ENCODE measurements at regions not wholly inside any gene's neighbourhood (a gene's known extent, or its start where the extent isn't known, plus 50 kb on each side); places are given as distances from the start of the nearest gene placed in this dataset.

DNA sequence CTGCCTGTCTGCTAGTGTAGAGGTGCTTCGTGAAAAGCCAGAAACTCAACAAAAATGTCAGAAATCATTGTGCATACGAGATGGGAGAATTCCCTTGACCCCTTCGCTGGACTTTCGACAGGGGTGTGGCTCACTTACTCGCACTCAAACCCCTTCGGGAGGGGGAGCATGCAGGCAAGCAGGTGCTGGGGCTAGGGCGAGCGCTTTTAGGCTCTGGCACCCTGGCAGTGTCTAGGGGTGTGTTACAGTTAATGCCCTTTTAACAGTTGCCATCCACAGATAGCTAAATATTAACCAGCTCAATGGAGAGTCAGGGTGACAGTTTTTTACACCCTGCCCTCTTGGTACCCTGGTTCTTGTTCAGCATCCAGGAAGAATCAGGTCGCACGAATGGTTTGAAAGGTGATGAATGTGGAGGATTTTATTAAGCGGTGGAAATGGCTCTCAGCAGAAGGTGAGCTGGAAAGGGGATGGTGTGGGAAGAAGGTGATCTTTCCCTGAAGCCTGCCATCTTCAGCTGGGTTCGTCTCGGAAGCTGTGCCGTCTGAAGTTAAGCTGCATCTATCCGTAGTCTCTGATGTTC is 59.6 kb upstream of the SHANK2 start:
- Mint-ChIP-seq H3K9me3 (no peaks in the 10 kb centered on the region), H3K4me1 (no peaks in the 10 kb centered on the region), H3K36me3 (no peaks in the 10 kb centered on the region), H3K27ac (no peak overlapping the region), H3K4me3 (no peak overlapping the region)
- DNase-seq (ENCODE audit: low spot score in 2 of 2) (no peak), ATAC-seq (no peak)

DNA sequence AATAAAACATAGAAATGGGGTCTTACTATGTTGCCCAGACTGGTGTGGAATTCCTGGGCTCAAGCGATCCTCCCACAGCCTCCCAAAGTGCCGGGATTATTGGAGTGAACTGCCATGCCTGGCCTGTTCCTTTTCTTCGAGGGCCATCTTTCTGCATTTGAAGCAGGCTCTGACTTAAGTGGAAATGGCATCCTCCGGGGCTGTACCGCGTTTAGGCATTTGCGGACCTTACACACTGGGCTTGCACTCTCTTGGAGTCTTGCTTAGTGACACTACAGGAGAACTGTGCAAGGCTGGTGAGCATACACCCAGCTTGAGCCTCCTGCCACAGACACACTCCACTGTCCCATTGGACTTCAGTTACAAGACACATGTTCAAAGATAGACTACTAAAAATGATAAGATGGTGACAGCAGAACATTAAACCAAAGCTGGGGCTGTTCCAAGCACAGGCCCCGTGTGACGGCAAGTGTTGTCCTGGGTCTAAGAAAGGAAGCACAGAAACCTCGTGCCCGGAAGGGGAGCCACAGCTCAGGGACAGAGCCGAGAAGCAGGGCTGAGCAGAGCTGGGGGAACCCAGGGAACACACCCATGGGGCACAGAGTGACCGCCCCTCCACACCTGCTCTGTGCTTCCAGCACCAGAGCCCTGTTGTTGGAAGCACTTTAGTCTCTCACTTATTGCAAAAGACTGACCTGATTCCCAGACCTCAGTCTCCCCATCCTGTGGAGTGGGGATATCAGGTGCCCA is 59.0 kb upstream of the SHANK2 start:
- Mint-ChIP-seq H3K4me3 (no peak overlapping the region), H3K4me1 (no peaks in the 10 kb centered on the region), H3K27ac (no peak overlapping the region), H3K36me3 (no peaks in the 10 kb centered on the region), H3K9me3 (no peaks in the 10 kb centered on the region)
- DNase-seq (ENCODE audit: low spot score in 2 of 2) (no peak), ATAC-seq (no peak)

DNA sequence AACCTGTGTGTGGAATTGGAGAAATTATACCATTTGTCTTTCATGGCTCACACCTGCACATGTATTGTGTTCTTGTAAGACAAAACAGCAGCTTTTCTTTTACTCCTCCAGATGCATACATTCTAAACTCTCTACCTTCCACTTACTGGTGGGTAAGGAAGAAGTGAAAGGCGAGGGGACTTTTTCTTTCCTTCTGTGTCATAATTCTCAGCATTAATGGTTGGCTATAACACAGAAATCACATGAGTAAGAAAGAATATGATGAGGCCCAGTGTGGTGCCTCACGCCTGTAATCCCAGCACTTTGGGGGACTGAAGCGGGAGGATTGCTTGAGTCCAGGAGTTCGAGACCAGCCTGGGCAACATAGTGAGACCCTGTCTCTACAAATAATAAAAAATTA is 57.8 kb upstream of the SHANK2 start:
- ATAC-seq (no peak), DNase-seq (ENCODE audit: low spot score in 2 of 2) (no peak)
- H3K27ac Mint-ChIP-seq = no peak overlapping the region
- H3K9me3 Mint-ChIP-seq = no peaks in the 10 kb centered on the region
- no peaks in the 10 kb centered on the region for H3K4me1 Mint-ChIP-seq
- no peak overlapping the region for H3K4me3 Mint-ChIP-seq
- H3K36me3 Mint-ChIP-seq = no peaks in the 10 kb centered on the region

DNA sequence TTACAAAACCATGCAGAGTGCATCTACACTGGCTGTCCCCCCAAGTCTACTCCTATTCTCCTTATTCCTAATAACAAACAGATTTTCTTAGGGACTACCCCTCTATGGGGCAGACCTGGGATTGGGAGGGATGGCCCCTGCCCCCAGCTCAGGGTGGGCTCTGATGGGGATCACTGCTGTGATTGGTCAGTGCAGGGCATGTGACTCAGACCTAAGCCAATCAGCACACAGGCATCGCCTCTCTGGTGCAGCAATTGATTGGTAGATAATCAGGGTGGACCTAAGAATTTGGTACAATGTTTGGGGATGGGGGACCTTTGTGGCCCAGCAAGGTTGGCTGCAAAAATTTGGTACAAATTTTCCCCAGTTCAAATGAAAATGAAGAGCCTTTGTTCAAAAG is 57.2 kb upstream of the SHANK2 start:
- no peak overlapping the region for H3K27ac Mint-ChIP-seq
- DNase-seq (ENCODE audit: low spot score in 2 of 2) (no peak), ATAC-seq (no peak)
- no peak overlapping the region for H3K4me3 Mint-ChIP-seq
- H3K9me3 Mint-ChIP-seq = no peaks in the 10 kb centered on the region
- no peaks in the 10 kb centered on the region for H3K36me3 Mint-ChIP-seq
- H3K4me1 Mint-ChIP-seq = no peaks in the 10 kb centered on the region

DNA sequence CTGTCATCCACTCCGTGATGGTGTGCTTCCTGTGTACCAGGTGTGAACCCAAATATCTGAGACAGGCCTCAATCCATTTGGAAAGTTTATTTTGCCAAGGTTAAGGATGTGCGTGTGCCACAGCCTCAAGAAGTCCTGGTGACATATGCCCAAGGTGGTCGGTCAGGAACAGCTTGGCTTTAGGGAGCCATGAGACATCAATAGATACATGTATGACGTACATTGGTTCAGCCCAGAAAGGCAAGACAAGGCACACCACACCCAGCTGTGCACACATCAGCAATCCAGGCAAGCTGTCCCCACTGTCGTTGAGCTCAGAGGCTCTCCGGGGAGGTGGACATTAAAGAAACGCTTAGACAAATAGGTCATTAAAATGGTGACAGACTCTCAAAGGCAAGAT is 56.8 kb upstream of the SHANK2 start:
- no peaks in the 10 kb centered on the region for H3K4me1 Mint-ChIP-seq
- H3K9me3 Mint-ChIP-seq = no peaks in the 10 kb centered on the region
- H3K4me3 Mint-ChIP-seq = no peak overlapping the region
- no peak overlapping the region for H3K27ac Mint-ChIP-seq
- H3K36me3 Mint-ChIP-seq = no peaks in the 10 kb centered on the region
- ATAC-seq (no peak), DNase-seq (ENCODE audit: low spot score in 2 of 2) (no peak)

DNA sequence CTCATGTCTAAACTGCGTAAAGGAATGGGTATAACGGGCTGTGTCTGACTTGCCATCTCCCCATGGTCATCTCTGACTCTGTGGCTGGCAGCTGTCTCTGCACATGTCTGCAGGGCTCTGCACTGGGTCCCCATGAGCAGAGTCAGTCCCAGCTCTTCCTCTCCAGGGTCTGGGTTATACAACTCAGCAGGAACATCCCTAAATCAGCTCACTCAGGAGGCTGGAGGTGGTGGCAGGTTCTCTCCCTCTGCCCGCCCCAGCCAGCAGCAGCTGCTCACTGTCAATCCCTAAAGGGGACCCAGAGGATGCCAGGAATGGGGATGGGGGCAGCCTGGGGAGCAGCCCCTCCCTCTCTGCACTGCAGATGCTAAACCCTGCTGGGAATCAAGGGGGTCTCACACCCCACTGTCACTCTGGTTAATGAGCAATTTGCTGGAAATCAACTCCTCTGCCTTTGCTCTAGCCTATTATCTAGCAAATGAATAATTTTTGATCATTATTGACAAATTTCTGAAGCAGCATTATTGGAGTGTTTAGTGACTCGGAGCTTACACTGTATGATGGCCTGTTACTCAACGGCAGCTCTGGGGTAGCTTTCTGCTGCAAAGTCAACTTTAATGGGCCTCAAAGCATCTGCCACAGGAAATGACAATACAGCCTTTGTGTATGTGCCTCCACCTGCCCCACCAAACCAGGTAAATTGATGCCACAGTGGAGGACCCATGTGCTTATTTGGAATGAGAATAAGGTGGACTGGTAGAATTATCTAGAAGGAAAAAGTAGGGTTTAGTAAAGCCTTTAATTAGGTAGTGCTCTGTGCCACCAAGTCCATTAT is 55.7 kb upstream of the SHANK2 start:
- no peaks in the 10 kb centered on the region for H3K9me3 Mint-ChIP-seq
- H3K4me1 Mint-ChIP-seq = no peaks in the 10 kb centered on the region
- H3K4me3 Mint-ChIP-seq = no peak overlapping the region
- no peaks in the 10 kb centered on the region for H3K36me3 Mint-ChIP-seq
- DNase-seq (ENCODE audit: low spot score in 2 of 2) (no peak), ATAC-seq (no peak)
- no peak overlapping the region for H3K27ac Mint-ChIP-seq

DNA sequence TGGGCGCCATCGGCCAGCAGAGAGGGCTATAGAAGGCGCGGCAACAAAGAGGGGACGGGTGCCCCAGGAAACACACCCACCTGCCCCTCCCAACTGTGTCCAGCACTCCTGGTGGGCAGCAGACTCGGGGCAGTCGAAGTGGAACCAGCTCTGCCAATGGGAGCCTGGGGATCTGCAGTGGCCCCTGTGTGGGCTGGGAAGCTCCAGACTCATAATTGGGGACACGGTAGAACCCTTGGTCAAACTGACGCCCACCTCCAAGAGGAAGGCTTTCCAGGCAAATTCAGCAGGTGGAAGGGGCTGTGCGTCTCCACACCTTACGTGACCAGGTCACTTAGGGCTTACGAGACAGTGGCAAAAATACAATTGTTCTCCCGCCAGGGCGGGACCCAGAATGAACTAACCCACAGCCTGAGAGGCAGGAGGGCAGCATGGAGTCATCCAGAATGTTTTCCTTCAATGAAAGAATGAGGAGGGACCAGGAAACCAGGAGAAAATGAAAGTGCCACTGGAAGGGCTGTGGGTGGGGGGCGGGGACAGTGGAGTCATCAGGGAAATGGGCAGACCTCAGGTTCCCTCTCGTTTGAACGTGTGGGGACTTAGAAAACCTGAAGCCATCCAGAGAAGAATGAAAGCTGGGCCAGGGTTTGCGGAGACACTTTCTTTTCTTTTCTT is 53.2 kb upstream of the SHANK2 start:
- no peak for ATAC-seq
- H3K4me1 Mint-ChIP-seq = peaks cover 5% of the 10 kb centered on the region
- no peaks in the 10 kb centered on the region for H3K36me3 Mint-ChIP-seq
- H3K9me3 Mint-ChIP-seq = no peaks in the 10 kb centered on the region
- no peak overlapping the region for H3K4me3 Mint-ChIP-seq
- H3K27ac Mint-ChIP-seq = no peak overlapping the region
- no peak for DNase-seq (ENCODE audit: low spot score in 2 of 2)

DNA sequence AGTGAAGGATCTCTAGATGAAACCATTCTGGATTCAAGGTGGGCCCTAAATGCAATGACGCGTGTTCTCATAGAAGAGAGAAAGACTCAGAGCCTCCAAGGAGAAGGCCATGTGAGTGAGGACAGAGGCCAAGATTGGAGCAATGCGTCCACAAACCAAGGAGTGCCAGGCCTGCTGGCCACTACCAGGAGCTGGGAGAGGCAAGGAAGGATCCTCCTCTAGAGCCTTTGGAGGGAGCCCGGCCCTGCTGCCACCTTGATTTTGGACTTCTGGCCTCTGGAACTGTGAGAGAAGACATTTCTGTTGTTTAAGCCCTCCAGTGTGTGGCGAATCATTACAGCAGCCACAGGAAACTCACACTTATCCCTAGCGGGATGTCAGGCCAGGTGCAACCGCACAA is 52.7 kb upstream of the SHANK2 start:
- Mint-ChIP-seq H3K4me1 (peaks cover 5% of the 10 kb centered on the region), H3K27ac (no peak overlapping the region), H3K36me3 (no peaks in the 10 kb centered on the region), H3K4me3 (no peak overlapping the region), H3K9me3 (no peaks in the 10 kb centered on the region)
- DNase-seq (ENCODE audit: low spot score in 2 of 2) = no peak
- ATAC-seq = no peak

DNA sequence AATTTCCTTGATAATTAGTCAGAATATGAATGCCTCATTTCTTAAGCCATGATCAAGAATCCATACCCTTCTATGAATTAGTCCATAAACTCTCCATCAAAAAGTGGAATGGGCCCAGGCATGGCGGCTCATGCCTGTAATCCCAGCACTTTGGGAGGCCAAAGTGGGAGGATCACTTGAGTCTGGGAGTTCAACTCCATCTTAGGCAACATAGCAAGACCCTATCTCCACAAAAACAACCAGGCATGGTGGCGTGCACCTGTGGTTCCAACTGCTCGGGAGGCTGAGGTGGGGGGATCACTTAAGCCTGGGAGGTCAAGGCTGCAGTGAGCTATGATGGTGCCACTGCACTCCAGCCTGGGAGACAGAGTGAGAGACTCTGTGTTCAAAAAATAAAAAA is 52.1 kb upstream of the SHANK2 start:
- Mint-ChIP-seq H3K27ac (no peak overlapping the region), H3K4me1 (peaks cover 5% of the 10 kb centered on the region), H3K9me3 (no peaks in the 10 kb centered on the region), H3K36me3 (no peaks in the 10 kb centered on the region), H3K4me3 (no peak overlapping the region)
- ATAC-seq = no peak
- DNase-seq (ENCODE audit: low spot score in 2 of 2) = no peak

DNA sequence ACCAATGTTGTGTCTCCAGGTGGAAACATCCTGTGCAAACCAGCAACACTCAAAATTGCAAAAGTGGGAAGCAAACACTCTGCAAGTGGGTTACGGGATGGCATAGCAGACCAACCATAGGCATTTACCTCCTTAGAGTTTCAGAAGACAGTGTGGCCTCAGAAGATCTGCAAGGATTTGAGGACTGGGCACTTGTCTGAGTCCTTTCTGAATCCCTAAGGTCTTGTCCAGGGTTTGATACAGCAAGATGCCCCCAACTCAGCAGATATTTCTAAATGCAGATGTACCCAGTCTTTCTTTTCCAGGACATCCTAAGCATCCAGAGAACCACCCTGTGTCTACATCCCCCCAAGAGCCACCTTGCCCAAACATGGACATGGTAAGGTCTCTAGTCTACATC is 51.7 kb upstream of the SHANK2 start:
- DNase-seq (ENCODE audit: low spot score in 2 of 2) = no peak
- ATAC-seq = no peak
- Mint-ChIP-seq H3K9me3 (no peaks in the 10 kb centered on the region), H3K4me3 (no peak overlapping the region), H3K4me1 (peaks cover 5% of the 10 kb centered on the region), H3K36me3 (no peaks in the 10 kb centered on the region), H3K27ac (no peak overlapping the region)

DNA sequence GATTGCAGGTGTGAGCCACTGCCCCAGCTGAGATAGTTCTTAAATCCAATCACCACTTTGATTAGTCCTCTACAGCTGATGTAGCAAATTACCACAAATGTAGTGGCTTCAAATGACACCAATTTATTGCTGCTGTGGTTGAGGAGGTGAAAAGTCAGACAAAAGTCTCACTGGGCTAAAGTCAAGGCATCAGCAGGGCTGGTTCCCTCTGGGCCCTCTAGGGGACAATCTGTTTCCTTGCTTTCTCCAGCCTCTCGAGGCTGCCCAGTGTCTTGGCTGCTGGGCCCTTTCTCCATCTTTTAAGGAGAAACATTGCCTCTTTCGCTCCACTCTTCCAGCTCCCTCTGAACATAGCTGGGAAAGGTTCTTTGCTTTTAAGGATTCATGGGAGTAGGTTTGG is 50.5 kb upstream of the SHANK2 start:
- H3K4me1 Mint-ChIP-seq = peaks cover 5% of the 10 kb centered on the region
- no peaks in the 10 kb centered on the region for H3K9me3 Mint-ChIP-seq
- ATAC-seq (no peak), DNase-seq (ENCODE audit: low spot score in 2 of 2) (no peak)
- H3K4me3 Mint-ChIP-seq = no peak overlapping the region
- H3K36me3 Mint-ChIP-seq = no peaks in the 10 kb centered on the region
- no peak overlapping the region for H3K27ac Mint-ChIP-seq

DNA sequence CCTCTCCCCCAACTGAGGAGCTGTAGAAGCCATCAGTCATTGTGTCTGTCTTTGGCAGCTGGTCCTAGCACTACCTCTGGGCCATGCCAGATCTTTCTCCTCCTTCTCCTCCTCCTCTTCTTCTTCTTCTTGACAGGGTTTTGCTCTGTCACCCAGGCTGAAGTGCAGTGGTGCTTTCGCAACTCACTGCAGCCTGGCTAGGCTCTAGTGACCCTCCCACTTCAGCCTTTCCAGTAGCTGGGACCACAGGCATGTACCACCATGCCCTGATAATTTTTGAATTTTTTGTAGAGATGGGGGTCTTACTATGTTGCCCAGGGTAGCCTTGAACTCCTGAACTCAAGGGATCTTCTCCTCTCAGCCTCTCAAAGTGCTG is 50.1 kb upstream of the SHANK2 start:
- H3K9me3 Mint-ChIP-seq = no peaks in the 10 kb centered on the region
- no peak for DNase-seq (ENCODE audit: low spot score in 2 of 2)
- ATAC-seq = no peak
- H3K27ac Mint-ChIP-seq = no peak overlapping the region
- H3K36me3 Mint-ChIP-seq = no peaks in the 10 kb centered on the region
- peaks cover 5% of the 10 kb centered on the region for H3K4me1 Mint-ChIP-seq
- no peak overlapping the region for H3K4me3 Mint-ChIP-seq
